ENCODE measurements at regions not wholly inside any gene's neighbourhood (a gene's known extent, or its start where the extent isn't known, plus 50 kb on each side); places are given as distances from the start of the nearest gene placed in this dataset.

DNA sequence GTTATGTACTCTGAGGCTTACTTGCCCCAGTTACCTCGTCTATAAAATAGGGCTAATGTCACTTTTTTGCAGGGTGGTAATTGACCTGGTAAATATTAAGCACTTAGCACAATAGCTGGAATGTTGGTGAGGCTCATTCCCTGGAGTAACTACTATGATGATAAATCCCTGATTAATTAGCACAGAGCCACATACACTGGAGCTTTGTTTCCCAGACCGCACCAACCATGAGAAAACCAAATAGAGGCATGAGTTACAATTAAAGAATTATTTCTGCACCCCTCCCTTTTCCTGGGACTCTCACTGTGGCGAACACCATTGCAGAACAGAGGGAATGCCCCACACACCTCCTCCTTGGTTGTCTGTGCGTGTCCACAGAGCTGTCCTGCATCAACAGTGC is 76.6 kb upstream of the CPOX start:
- TF ChIP-seq RAD21 (conservative IDR thresholded peaks at IDR 0.05 in 1 of 2, IDR thresholded peaks at IDR 0.05 in 1 of 2) (no peak), CHD2 (IDR thresholded peaks at IDR 0.05; ENCODE audit: low read length, partially characterized antibody) (no peak), POLR2A (IDR thresholded peaks at IDR 0.05; ENCODE audit: low read length) (no peak), GATA3 (IDR thresholded peaks at IDR 0.05; ENCODE audit: borderline replicate concordance) (no peak), CEBPB (IDR thresholded peaks at IDR 0.05) (no peak), EP300 (IDR thresholded peaks at IDR 0.05) (no peak), SMC3 (IDR thresholded peaks at IDR 0.05) (no peak), SREBF2 (IDR thresholded peaks at IDR 0.05) (no peak)
- TF ChIP-seq, protein P1, sequence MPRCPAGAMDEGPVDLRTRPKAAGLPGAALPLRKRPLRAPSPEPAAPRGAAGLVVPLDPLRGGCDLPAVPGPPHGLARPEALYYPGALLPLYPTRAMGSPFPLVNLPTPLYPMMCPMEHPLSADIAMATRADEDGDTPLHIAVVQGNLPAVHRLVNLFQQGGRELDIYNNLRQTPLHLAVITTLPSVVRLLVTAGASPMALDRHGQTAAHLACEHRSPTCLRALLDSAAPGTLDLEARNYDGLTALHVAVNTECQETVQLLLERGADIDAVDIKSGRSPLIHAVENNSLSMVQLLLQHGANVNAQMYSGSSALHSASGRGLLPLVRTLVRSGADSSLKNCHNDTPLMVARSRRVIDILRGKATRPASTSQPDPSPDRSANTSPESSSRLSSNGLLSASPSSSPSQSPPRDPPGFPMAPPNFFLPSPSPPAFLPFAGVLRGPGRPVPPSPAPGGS (IDR thresholded peaks at IDR 0.05), result no peak
- TF ChIP-seq, protein P2, sequence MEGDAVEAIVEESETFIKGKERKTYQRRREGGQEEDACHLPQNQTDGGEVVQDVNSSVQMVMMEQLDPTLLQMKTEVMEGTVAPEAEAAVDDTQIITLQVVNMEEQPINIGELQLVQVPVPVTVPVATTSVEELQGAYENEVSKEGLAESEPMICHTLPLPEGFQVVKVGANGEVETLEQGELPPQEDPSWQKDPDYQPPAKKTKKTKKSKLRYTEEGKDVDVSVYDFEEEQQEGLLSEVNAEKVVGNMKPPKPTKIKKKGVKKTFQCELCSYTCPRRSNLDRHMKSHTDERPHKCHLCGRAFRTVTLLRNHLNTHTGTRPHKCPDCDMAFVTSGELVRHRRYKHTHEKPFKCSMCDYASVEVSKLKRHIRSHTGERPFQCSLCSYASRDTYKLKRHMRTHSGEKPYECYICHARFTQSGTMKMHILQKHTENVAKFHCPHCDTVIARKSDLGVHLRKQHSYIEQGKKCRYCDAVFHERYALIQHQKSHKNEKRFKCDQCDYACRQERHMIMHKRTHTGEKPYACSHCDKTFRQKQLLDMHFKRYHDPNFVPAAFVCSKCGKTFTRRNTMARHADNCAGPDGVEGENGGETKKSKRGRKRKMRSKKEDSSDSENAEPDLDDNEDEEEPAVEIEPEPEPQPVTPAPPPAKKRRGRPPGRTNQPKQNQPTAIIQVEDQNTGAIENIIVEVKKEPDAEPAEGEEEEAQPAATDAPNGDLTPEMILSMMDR (IDR thresholded peaks at IDR 0.05), result no peak
- TF ChIP-seq, protein P3, sequence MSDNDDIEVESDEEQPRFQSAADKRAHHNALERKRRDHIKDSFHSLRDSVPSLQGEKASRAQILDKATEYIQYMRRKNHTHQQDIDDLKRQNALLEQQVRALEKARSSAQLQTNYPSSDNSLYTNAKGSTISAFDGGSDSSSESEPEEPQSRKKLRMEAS (IDR thresholded peaks at IDR 0.05), result no peak
